Psoas muscle (tissue), 7 donors: ENCODE measurements at regions not wholly inside any gene's neighbourhood (a gene's known extent, or its start where the extent isn't known, plus 50 kb on each side); places are given as distances from the start of the nearest gene placed in this dataset.

ENCODE experiments used
- ATAC-seq, 4 donors: fragments of 200-7000 bp; cut with Tn5 transposase; one replicate each; pipeline ENCODE4 v1.9.1; 2020; ENCODE audit warnings: moderate library complexity in 3 of 4, mild to moderate bottlenecking in 2 of 4
- DNase-seq, 2 donors: peaks; one replicate each; pipeline ENCODE4 v3.0.0-alpha.2; 2020
- H3K27ac ChIP-seq: fragments of 200-600 bp; one replicate; pipeline ENCODE4 v1.8.0; 2022
- H3K27me3 ChIP-seq, 3 donors: fragments of 200-600 bp in 1 of 3; one replicate each; pipeline versions ENCODE4 v1.6.1 to v1.8.0; 2013 to 2022; ENCODE audit warnings: low read length in 2 of 3, mild to moderate bottlenecking in 2 of 3, moderate library complexity in 1 of 3; ENCODE audit not compliant: insufficient read depth in 3 of 3
- H3K36me3 ChIP-seq, 2 donors: fragments of 200-600 bp in 1 of 2; one replicate each; pipeline versions ENCODE4 v1.6.1 to v1.8.0; 2013 to 2022; ENCODE audit warnings: low read depth in 1 of 2, mild to moderate bottlenecking in 1 of 2, moderate library complexity in 1 of 2; ENCODE audit not compliant: insufficient read depth in 1 of 2
- H3K4me1 ChIP-seq: fragments of 200-600 bp; one replicate; pipeline ENCODE4 v1.8.0; 2022
- H3K4me3 ChIP-seq: fragments of 200-600 bp; one replicate; pipeline ENCODE4 v1.8.0; 2022; ENCODE audit warnings: mild to moderate bottlenecking
- H3K9me3 ChIP-seq: fragments of 200-600 bp; one replicate; pipeline ENCODE4 v1.8.0; 2022
- CTCF ChIP-seq: fragments of 200-600 bp; IDR thresholded peaks from one replicate; pipeline ENCODE4 v1.8.0; 2022; ENCODE audit warnings: antibody characterized with exemption
- WGBS, 3 donors: extraction: QIAGEN DNeasy Blood & Tissue Kit; methylation state at CpG; one replicate each; pipeline versions ENCODE4 v1.1.6 to v1.1.7; 2013; 5-methylcytosine and 5-hydroxymethylcytosine counted together
- intact Hi-C, 2 donors: fragments of 100-400 bp; cut with DNase I; formaldehyde crosslinking; loops; one replicate each; pipeline versions ENCODE4 v1.11.0 to v1.14.2; 2022
- donor health status: healthy with polysubstance abuse.
- donor health status: DM: no; HTN: no; CAD: no; lungs with moderate emphysema.
- donor health status: Bipolar disorder and iron deficiency.
- donor health status: healthy.
- donor health status: DM: yes; HTN: yes; CAD: no.
- donor health status: DM: no; HTN: no; CAD: no.
- donor health status: DM: yes; HTN: yes; CAD: no.

- H3K4me3 ChIP-seq = no peak overlapping the region
- WGBS, 3 donors = 51 to 59% (median 56%) methylated on average over 2 of the region's 2 CpGs
- no peak overlapping the region for H3K27ac ChIP-seq
- no peaks in the 10 kb centered on the region for H3K27me3 ChIP-seq
- no peak for DNase-seq
- no peaks in the 10 kb centered on the region for H3K4me1 ChIP-seq
- H3K9me3 ChIP-seq = peaks cover 5% of the 10 kb centered on the region
- no peaks in the 10 kb centered on the region for H3K36me3 ChIP-seq
- intact Hi-C loops = no loop called here
- no peak for ATAC-seq
- TF ChIP-seq CTCF = no peak
Observed at GRCh38 chr12:82554529-82554928, 132.2 kb upstream of the TMTC2 start.

- TF ChIP-seq CTCF = no peak
- no peaks in the 10 kb centered on the region for H3K9me3 ChIP-seq
- no peak overlapping the region for H3K4me3 ChIP-seq
- no peak overlapping the region for H3K27ac ChIP-seq
- no peaks in the 10 kb centered on the region for H3K4me1 ChIP-seq
- no peak for ATAC-seq
- DNase-seq = no peak
- no peaks in the 10 kb centered on the region for H3K36me3 ChIP-seq
- intact Hi-C loops = no loop called here
- 24 to 53% (median 29%) methylated on average over 1 of the region's 1 CpG for WGBS, 3 donors
- H3K27me3 ChIP-seq = no peaks in the 10 kb centered on the region
Observed at GRCh38 chr12:82555699-82556098, 131.0 kb upstream of the TMTC2 start.

GRCh38 chr12:82565966-82566365 lies 120.7 kb upstream of the TMTC2 start:
- Histone ChIP-seq H3K36me3 (no peaks in the 10 kb centered on the region), H3K4me1 (no peaks in the 10 kb centered on the region), H3K4me3 (no peak overlapping the region), H3K27ac (no peak overlapping the region), H3K9me3 (no peaks in the 10 kb centered on the region), H3K27me3 (no peaks in the 10 kb centered on the region)
- intact Hi-C loops = no loop called here
- whole genome bisulfite sequencing, 3 donors = 21 to 76% (median 32%) methylated on average over 1 of the region's 1 CpG
- DNase-seq = no peak
- no peak for TF ChIP-seq CTCF
- no peak for ATAC-seq

DNA sequence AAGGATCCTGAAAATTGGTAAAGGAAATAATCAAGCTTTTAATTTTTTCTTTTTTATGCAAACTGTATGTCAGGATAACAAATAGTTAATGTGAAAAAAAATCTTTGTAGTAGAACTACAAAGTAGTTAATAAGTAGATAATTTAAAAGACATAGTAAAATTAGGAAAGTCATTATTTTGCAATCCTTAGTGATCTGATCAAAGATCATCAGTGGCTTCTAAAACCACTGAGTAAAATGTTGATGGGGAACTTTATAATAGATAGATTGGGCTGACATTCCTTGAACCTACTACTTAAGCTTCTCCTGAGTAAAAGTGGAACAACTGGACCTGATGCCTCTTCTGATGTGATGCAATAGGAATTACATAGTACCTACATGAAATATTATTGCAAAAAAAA lies 119.0 kb upstream of the TMTC2 start:
- H3K4me1 ChIP-seq = no peaks in the 10 kb centered on the region
- TF ChIP-seq CTCF = no peak
- no peak overlapping the region for H3K27ac ChIP-seq
- ATAC-seq (no peak), DNase-seq (no peak)
- H3K9me3 ChIP-seq = no peaks in the 10 kb centered on the region
- H3K27me3 ChIP-seq = no peaks in the 10 kb centered on the region
- no peaks in the 10 kb centered on the region for H3K36me3 ChIP-seq
- intact Hi-C loops = no loop called here
- H3K4me3 ChIP-seq = no peak overlapping the region

- Histone ChIP-seq H3K4me3 (no peak overlapping the region), H3K36me3 (no peaks in the 10 kb centered on the region), H3K4me1 (no peaks in the 10 kb centered on the region), H3K9me3 (no peaks in the 10 kb centered on the region), H3K27me3 (no peaks in the 10 kb centered on the region), H3K27ac (no peak overlapping the region)
- TF ChIP-seq CTCF = no peak
- no peak for ATAC-seq
- whole genome bisulfite sequencing, 3 donors = 75 to 86% (median 76%) methylated on average over 2 of the region's 2 CpGs
- intact Hi-C loops = no loop called here
- no peak for DNase-seq
Observed at GRCh38 chr12:82574191-82574590, 112.5 kb upstream of the TMTC2 start.
